HG03575 (cell line): ENCODE measurements at regions not wholly inside any gene's neighbourhood (a gene's known extent, or its start where the extent isn't known, plus 50 kb on each side); places are given as distances from the start of the nearest gene placed in this dataset.
"Not testable (repeated sequence)": the region's sequence is repeated elsewhere in the genome, so short reads cannot be mapped to it uniquely, and the experiment has no call there.

ENCODE experiments used
- ATAC-seq: cut with Tn5 transposase; IDR thresholded peaks from one replicate; pipeline ENCODE4 v1.9.1; 2021; ENCODE audit not compliant: unreplicated experiment, insufficient number of reproducible peaks, low FRiP score; ENCODE audit errors: extremely low read depth

DNA sequence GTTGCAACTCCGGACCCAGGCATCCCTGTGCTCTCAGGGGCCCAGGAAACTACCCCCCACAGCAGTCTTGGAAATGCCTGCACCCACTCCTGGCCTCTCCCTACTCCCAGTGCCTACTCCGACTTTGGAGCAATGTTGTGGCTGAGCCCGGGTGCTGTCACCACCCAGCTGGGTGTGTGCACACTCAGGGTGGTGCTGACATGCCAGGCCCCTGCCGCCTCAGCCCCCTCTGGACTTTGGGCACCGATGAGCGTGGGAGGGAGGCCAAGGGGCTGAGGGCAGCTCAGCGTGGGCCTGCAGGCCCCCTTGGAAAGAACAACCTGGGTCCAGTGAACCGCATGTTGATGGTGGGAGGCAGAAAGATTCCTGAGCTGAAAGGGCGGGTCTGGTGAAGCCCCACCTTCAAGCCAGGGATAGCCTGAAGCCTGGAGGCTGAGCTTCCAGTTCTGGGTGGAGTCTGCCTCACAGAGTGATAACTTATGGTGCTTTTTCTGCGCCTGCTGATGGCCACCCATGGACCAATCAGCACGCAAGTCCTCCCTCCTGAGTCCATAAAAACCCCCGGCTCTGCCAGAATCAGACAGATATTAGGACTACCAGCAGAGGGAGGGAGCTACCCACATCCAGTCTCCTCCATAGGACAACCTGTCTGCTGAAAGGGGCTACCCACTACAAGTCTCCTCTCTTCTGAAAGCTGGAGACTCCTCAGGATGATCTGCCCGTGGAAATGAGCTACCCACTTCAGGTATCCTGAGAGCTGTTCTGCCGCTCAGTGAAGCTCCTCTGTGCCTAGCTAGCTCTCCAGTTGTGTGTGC lies 380.4 kb upstream of the SORCS1 start:
- no peak for ATAC-seq

DNA sequence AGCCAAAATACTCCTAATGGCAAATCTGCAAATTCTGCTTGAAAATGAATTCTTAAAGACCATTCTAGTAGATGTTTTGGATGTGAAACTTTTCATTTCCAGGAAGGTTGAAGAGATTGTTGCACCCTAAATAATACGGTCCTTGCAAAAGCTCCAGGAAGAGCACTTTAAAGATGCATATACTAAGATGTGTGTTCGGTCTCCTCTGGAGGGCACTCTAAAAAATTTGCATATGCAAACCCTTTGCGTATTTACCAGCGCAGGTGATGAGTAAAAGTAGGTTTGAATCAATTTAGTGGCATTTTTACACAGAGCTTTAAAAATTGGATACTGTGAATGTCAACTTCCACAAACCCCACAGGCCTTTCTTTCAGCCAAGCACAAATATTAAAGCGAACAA lies 378.1 kb upstream of the SORCS1 start:
- no peak for ATAC-seq

- ATAC-seq, result no peak
These were observed 377.5 kb upstream of the SORCS1 start for GRCh38 chr10:107542016-107542415.

DNA sequence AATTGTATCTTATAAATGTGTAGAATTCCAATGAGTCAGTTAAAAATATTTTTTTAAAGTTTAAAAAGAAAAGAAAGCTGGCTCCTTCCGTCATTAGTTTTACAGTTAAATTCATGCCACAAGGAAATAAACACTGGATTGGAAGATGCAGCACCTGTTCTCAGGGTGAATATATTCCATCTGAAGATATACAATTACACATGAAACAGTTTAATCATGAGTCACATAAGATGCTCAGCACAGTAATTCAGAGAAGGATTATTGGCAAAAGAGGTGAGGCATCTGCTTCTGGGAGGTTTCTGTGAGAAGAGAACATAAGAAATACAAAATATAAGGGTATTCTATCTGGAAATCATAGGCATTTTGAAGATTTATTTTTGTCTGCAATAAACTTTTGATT lies 376.5 kb upstream of the SORCS1 start:
- ATAC-seq, result no peak

DNA sequence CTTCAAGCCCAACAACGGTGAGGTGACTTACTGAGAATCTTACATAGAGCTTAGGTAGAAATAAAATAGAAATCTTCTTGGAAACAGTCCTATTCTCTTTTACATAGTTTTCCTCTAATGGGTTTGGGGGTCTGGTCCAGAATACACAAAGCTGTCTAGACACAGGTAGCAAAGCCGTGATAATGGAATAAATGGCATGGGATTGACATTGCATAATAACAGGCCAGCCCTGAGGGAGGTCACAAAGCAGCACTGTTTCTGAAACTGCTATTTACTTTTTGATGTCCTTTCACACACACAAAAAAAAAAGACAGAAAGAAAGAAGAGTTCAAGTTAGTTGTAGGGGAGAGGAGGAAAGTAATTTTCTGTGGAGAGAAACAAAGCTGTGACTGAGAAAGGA lies 364.8 kb upstream of the SORCS1 start:
- no peak for ATAC-seq

- no peak for ATAC-seq
These were observed 355.8 kb upstream of the SORCS1 start for GRCh38 chr10:107520348-107520747.

GRCh38 chr10:107517811-107518210 lies 353.3 kb upstream of the SORCS1 start:
- ATAC-seq, result no peak

GRCh38 chr10:107516349-107516748 lies 351.8 kb upstream of the SORCS1 start:
- ATAC-seq, result no peak

DNA sequence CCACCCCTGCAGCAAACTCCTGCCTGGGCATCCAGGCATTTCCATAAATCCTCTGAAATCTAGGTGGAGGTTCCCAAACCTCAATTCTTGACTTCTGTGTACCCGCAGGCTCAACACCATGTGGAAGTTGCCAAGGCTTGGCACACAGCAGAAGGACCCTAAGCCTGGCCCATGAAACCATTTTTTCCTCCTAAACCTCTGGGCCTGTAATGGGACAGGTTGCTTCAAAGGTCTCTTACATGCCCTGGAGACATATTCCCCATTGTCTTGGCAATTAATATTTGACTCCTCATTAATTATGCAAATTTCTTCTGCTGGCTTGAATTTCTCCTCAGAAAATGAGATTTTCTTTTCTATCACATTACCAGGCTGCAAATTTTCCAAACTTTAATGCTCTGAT lies 339.5 kb upstream of the SORCS1 start:
- ATAC-seq, result not testable (repeated sequence)

DNA sequence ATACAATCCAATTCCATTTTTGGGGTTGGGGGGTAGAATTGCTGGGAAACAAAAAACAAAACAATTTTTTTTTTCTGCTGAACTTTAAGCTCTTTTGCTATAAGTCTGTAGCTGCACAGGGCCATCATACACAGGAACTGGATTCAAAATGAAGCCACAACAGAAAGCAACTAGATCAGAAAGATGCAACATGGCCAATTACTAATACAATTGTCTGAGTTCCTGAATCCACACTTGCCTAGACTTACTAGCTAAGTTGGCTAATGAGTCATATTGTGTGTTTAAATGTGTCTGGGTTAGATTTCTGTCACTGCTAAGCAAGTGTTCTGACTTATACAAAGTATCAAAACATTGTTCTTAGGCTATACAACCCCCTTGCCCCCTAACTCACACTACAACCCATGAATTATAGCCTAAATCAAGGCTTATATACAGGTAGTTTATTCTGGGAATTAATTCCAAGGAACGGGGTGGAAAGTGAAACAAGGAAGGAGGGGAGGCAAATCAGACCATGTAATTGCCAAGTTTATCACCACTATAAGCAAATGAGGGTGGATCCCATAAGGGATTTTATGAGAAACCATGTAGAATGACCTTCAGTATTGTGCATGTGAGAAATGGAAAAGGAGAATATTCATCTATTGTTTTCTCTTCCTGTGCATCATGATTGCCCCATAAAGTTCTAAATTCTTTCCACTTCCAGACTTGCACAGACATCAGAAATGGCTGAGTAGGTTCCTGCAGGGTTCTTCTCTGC lies 337.9 kb upstream of the SORCS1 start:
- no peak for ATAC-seq

DNA sequence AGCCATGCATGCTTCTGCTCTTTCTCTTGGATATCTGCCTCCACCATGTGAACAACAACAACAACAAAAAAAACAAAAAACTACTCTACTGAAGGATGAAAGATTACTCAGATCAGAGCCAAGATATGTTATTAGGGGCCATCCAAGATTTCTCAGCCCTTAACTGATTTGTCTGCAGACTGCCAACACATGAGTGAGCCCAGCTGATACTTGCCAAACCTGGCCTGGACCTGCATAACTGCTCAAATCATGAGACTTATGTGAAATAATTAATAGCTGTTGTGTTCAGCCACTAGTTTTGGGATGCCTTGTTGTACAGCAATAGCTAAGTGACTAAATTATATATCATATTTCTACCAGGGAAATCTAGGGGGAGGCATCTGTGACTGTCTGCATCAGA lies 334.5 kb upstream of the SORCS1 start:
- no peak for ATAC-seq

- ATAC-seq, result no peak
These were observed 332.5 kb upstream of the SORCS1 start for GRCh38 chr10:107497024-107497423.

GRCh38 chr10:107496594-107496993 lies 332.1 kb upstream of the SORCS1 start:
- ATAC-seq, result no peak

GRCh38 chr10:107492389-107492788 lies 327.9 kb upstream of the SORCS1 start:
- no peak for ATAC-seq

- no peak for ATAC-seq
These were observed 325.9 kb upstream of the SORCS1 start for GRCh38 chr10:107490389-107490788.

DNA sequence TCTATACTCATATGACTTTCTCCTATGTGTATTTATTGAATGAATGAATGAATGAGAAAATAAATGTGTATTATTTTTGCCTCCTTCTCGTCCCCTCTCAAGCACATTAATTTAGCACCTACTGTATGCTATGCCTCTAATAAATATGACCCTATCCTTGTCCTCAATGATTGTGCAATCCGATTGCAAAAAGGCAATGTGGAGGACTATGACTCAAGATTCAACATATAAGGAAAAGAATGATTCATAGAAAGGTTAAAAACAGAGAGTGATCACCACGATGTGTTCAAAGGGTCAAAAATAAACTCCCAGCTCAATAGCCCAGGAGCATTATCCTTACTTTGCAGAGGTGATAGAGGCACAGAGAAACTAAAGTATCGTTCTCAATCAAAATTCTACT lies 322.8 kb upstream of the SORCS1 start:
- no peak for ATAC-seq

GRCh38 chr10:107485019-107485418 lies 320.5 kb upstream of the SORCS1 start:
- ATAC-seq, result no peak

DNA sequence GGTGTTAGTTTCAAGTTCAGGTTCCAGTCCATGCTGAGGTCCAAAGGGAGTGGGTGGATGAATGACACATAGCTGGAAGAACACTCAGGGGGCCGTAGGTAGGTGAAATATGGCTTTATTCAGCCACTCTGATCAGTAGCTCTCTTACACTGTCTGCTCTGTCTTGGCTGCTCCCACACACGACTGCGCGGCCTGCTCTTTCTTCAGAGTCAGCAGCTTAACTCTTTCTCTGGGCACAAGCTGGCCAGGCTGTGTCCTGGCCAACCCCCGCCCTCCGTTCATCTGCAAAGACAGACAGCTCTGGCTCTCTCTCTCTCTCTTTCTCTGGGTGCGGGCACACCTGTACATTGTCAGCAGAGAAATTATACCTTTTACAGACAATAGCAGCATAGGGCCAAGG lies 317.4 kb upstream of the SORCS1 start:
- ATAC-seq, result no peak

GRCh38 chr10:107481224-107481623 lies 316.7 kb upstream of the SORCS1 start:
- no peak for ATAC-seq

DNA sequence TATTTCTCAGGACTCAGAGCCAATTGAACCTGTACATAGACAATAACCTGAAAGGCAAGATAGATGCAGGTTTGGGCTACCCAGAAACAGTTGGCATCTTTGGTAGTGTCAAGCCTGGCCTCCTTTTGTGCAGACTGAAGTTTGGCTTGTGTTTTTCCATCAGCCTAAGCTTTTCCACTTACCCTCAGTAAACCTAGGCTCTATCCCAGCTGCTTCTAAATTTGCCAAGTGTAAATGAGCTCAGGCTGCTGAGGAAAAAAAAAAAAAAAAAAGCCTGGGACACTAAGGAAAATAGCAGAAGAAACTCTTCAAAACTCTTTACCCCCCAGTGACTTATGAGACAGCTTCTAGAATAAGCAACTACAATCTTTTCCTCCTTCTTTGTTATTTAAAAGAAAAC lies 316.3 kb upstream of the SORCS1 start:
- ATAC-seq, result no peak
